HG03442 (cell line): ENCODE measurements at regions not wholly inside any gene's neighbourhood (a gene's known extent, or its start where the extent isn't known, plus 50 kb on each side); places are given as distances from the start of the nearest gene placed in this dataset.

Experiments
- ATAC-seq: cut with Tn5 transposase; IDR thresholded peaks from one replicate; pipeline ENCODE4 v1.9.1; 2021; ENCODE audit warnings: mild to moderate bottlenecking, moderate library complexity; ENCODE audit not compliant: unreplicated experiment

DNA sequence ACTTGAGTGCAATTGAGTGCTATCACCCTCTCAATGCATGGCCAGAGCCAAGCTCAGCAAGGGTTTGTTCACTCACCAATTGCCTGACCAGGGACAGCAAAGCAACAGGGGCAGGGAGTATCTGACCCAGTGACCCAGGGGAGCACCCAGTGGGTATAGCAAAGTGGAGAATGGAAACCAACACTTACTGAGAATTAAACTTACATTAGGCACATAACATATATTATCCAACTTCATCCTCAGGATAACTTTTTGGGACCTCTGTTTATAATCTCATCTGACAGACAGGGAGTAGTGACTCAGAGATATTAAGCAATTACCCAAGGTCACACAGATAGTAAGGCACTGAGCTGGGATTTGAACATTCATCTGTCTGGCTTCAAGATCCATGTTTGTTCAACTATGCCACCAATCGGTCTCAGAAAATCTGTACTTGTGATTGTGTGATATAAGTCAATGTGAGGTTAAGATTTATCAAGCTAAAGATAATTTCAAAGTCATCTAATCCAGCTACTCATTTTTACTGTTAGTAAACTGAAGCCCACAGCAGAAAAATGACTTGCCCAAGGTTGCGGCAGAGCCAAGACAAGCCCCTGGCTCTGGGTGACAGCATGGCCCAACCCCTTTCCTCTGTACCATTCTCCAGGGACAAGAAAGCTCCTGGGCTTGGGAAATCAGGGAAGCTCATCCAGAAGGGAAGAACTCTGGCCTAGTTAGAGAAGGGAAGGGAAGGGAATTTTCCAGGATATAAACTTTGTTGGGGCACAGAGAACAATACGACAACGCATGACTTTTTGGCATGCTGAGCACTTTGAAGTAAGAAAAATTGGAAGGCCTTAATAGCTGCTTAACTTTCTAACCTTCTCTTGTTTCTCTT, 138.0 kb upstream of the SMAD3 start:
- no peak for ATAC-seq

DNA sequence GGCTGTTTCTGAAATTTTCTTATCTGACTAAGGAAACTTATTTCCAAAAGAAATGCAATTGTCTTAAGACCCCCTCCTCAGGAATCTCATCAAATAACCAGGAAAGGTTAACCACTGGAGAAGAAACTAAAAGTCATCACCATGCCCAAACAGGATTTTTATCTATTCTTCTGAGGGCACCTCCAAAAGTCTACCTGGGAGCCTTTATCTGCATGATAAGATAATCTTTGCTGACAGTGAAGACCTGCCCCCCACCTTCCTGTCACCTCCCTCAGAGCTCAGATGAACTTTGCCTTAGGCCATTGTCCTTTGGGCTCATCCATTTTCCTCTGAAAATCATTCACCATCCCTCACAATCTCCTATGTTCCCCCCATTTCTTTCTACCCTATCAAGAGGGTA, 137.3 kb upstream of the SMAD3 start:
- no peak for ATAC-seq

DNA sequence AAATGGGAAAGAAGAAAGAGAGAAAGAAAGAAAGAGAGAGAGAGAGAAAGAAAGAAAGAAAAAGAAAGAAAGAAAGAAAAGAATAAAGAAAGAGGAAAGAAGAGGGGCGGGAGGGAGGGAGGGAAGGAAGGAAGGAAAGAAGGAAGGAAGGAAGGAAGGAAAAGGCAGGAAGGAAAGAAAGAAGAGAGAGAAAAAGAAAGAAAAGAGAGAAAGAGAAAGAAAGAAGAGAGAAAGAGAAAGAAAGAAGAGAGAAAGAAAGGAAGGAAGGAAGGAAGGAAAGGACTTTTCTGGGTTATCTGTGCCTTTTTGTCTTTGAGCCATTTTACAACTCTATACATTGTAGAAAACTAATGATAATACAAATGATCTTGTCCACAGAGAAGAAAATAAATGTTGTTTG, 136.6 kb upstream of the SMAD3 start:
- no peak for ATAC-seq

DNA sequence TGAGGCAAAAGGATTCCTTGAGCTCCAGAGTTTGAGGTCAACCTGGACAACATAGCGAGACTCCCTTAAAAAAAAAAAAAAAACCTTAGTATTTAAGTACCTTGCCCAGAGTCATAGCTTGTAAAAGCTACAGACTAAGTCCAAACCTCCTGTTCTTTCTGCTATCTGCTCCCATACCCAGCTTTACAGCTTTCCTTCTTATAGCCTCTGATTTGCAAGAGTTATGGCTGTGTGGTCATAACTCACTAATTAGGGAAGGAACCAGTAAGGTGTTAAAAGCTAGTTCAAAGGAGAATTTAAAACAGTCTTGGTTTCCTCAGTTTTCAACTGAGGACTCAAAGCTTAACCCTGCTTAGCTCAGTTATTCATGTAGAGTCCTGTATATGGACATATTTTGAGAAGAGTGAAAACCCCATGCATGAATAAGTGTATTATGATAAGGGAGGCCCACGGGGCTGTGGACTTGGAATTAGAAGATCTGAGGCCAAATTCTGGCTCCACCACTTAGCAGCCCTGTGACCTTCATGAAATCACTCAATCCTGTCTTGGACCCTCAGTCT, 135.5 kb upstream of the SMAD3 start:
- no peak for ATAC-seq

DNA sequence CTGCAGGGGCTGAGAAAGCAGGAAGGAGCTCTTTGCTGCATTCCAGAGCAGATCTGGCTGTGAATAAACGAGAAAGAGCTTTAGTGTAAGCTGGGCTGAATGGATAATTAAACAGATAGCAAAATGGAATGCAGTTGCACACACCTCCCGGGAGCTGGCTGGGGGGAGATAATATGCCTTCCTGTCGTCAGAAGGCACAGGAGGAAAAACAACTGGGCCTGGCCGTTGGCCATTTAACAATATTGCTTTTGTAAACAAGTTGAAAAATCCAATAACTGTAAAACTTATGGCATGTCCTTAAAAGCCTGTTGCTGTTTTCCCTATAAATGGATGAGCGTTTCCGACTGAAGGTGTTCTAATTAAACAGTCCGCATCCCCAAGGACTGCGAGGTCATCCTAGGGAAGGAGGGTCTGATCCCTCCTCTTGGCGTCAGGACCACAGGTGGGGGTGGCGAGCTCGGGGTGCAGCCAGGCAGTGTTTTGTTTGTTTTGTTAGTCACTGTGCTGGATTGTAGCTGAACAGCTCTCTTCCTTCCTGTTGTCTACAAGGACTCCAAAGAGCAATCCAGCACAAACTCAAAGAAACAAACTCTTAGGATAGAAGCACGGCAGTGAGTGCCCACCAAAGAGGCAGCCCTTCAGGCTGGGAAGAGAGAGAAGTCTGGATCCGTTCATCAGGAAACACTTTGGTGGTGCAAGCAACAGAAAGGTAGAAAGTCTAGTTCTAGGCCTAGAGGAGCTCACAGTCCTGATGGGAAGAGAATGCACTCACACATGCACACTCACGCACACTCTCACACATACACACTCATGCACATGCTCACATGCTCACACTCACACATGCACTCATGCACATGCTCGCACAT, 133.4 kb upstream of the SMAD3 start:
- ATAC-seq, result no peak

DNA sequence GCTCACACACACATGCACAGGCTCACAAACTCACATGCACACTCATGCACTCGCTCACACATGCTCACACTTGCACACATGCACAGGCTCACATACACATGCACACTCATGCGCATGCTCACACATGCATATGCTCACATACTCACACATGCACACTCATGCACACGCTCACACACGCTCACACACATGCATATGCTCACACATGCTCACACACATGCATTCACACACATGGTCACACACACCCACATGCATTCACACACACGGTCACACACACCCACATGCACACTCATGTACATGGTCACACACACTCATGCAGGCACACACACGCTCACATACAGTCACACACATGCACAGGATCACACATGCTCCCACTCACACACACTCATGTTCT, 132.8 kb upstream of the SMAD3 start:
- ATAC-seq, result no peak

DNA sequence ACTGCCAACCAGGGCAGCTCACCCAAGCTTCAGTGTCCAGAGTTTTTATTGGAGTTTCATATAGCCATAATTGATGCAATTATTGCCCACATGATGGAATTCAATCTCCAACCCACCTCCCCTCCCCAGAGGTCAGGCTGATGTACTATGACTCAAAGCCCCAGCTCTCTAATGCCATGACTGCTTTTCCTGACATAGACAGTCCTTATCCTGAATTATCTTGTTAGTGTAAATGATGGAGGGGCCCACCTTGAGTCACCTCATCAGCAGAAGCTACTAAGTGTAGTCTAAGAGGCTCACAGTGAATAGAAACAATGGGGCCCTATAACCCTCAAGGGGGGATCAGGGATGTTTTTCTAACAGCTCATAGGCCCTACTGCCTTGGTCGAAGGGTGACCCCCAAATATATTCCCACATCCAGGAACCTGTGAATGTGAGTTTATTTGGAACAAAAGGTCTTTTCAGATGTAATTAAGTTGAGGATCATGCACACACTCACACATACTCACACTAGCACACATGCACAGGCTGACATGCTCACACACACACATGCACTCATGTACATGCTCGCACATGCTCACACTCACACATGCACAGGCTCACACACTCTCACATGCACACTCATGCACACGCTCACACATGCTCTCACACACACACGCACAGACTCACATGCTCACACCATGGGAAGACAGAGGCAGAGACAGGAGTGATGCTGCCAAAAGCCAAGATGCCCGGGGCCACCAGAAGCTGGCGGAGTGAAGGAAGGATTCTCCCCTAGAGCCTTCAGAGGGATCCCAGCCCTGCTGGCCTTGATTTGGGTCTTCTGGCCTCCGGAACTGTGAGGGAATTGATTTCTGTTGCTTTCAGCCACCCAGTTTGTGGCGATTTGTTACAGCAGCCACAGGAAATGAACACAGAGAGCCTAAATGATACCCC, 131.2 kb upstream of the SMAD3 start:
- no peak for ATAC-seq

DNA sequence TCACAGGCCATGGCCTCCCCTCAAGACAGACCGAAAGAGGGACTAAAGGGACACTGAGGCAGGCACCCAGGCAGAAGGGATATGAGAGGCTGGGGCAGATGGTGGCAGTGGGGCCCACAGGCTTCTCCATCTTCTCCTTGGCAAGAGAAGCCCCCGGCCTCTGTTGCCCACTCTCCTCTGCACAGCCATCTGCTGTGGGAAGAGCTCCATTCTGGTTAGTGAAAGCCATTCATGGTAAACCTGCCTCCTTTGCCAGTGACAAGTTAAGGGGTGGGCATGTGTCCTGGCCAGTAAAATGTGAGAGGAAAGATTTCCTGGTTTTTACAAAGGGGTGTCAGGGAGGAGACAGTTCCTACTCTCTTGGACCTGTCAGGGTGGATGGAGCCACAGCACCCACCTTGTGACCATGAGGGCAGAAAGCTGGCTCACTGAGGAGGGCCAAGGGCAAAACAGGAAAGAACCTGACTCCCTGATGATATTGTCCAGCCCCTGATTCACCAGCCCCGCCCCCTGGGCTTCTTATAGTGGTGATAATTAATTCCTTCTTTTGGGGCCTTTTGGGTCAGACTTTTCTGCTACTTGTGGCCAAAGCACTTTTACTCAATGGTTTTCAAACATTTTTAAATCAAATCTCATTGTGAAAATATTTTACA, 130.4 kb upstream of the SMAD3 start:
- ATAC-seq, result no peak

DNA sequence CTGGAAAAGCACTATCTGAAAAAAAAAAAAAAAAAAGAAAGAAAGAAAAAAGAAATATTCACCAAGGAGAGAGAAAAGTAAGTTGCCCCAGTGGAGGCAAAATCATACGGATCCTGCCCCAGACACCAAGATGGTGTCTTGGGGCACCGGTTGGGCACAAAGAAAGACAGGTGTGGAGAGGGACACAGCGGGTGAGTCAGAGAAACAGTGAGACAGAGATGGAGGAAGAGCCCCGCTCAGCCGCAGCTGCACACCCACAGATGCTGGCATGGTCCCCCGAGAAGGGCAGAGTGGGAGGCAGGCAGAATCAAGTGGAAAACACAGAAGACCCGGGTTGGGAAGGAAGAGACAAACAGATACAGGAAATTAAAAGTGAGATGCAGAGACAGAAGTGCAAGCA, 129.7 kb upstream of the SMAD3 start:
- ATAC-seq, result no peak

DNA sequence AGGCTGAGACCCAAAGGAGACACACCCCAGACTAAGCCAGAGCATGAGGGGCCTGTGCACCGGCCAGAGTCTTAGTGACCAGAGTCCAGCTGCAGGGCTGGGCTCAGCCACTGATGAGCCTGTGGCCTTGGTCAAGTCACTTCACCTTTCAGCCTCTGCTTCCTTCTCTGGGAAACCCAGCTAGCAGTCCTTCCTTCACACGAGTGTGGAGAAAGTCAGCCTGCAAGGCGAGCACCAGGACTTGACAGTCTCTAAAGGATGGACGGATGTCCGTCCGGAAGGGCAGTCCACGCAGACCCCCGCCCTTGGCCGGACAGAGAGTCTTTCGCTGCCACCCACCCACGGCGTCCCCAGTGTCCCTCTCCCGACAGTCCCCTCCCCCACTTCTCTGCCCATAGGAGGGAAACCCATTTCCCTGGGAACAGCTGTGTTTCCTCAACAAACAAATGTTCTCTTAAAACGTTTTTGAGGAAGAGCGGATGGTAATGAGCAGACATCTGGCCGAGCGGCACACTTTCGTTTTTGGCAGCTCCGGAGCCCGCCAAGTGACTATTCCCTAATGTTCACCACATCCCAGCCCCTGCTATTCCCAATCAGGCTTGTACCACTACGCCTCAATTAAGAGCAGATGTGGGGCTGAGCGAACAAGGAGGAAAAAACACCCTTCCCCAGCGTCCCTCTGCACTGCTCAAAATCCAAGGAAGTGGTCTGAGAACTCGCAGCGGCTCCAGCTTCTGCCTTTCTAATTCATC, 129.1 kb upstream of the SMAD3 start:
- no peak for ATAC-seq

DNA sequence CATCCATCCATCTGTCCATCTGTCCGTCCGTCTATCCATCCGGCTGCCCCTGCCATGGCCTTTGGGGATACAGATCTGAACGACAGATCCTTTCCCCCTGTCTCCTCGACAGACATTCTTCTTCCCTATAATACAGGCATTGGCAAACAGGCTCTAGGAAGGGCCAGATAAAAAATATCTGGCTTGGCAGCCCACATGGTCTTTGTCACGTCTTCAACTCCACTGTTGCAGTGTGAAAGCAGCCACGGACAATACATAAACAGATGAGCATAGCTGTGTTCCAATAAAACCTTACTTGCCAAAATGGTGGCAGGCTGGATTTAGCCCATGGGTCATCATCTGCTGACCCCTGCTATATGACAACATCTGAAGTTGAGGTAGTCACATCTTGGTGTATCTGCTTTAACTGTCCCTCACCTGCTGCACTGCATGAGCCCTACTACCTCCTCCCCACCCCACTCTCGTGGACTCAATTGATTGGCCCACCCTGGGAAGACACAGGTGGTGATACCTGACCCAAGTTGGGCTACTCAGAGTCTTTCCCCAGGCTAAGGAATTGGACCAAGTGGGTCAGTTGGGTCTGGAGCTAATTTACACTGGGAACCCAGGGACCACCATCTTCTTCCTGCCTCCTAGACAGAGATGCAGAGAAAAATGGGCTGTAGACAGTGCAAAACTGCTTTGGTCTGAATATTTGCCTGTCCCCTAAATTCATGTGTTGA, 128.4 kb upstream of the SMAD3 start:
- ATAC-seq, result no peak

DNA sequence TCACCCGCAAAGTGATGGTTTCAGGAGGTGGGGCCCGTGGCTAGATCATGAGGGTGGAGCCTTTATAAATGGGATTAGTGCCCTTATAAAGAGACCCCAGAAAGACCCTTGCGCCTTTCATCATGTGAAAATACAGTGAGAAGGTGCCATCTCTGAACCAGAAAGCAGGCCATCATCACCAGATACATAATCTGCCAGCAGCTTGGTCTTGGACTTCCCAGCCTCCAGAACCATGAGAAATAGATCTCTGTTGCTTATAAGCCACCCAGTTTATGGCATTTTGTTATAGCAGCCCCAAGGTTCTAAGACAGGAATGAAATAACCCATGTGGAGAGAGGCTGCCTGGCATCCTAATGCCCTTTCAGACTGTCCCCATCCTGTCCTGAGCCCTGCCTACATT, 127.8 kb upstream of the SMAD3 start:
- ATAC-seq, result no peak

DNA sequence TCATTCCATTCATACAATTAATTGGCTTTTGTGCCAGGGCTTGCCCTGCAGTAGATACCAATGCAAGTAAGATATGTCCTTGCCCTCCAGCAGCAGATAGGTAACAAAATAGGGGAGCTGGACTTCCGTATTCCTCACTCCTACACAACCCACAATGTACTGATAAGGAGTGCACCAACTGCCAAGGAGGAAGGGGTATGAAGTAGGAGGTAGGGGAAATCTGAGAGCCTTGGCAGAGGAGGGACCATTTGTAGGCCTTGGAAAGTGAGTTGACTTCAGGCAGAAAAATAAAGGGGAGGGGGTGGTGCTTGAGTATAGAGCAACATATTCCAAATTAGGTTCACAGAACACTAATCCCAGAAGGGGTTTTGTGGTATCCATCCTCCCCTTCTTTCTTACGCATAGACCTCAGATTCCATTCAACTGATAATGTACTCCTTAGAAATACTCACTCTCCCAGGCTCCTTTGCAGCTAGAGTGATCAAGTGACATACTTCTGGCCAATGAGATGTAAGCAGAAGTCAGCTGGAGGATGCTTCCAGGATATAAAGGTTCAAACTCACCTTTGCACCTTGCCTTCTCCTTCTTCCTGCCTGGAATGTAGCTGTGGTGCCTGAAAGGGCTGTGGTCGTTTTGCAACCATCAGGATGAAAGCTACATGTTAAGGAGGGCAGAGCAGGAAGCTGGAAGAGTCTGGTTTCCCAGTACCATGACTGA, 127.1 kb upstream of the SMAD3 start:
- no peak for ATAC-seq

DNA sequence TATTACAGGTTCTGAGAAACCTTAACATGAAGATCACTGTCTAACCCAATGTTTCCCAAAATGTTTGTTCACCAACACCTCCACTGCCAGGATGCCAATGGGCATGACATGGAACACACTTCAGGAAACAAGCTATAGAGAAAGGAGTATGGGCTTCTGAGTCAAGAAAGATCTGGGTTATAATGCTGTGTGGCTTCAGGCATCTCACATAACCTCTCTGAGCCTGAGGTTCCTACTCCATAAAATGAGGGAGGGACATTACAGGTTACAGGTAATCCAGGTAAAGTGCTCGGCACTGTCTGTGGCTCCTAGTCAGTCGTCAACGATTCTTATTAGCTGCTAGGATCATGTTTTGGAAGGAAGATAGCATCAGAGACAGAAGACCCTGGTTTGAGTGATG, 126.4 kb upstream of the SMAD3 start:
- ATAC-seq, result no peak

DNA sequence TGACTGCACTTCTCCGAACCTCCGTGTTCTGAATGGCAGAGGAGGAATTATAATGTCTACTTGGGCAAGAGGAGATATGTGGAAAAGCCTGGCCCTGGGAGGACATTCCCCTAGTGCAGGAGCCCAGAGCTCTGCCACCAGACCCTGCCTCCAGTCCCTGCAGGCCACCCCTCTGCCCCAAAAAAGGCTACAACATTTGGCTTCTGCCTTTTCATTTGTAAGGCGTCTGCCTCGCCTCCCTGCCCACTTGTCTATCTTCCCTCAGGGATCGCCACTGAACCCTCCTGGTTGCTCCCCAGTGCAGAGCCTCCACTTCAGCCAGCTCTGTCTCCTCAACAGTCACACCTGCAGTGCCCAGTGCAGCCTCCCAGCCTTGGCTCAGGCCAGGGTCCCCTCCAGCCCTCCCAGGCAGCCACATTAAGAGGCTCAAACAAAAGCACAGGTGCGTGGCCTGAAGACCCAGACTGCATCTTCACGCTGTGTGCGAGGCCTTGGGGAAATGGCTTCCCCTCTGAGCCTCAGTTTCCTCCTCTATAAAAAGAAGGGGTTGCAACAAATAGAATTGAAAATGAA, 125.9 kb upstream of the SMAD3 start:
- no peak for ATAC-seq

DNA sequence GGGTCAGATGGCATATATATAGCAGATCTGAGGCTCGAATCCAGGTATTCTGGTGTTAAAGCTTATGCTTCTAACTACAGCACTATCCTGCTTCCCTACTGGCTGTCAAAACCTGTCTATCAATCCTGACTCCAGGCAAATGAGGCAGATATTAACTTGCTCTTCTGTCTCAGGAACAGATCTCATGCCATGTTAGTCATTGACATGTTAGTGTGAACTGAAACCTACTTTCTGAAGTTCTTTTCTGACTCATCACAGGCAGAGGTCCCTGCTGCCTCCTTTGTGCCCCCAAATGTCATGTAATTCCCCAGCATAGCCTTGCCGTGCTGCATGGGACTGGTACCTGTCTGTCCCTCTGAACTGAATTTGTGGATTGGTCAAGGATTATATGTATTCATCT, 125.0 kb upstream of the SMAD3 start:
- no peak for ATAC-seq

DNA sequence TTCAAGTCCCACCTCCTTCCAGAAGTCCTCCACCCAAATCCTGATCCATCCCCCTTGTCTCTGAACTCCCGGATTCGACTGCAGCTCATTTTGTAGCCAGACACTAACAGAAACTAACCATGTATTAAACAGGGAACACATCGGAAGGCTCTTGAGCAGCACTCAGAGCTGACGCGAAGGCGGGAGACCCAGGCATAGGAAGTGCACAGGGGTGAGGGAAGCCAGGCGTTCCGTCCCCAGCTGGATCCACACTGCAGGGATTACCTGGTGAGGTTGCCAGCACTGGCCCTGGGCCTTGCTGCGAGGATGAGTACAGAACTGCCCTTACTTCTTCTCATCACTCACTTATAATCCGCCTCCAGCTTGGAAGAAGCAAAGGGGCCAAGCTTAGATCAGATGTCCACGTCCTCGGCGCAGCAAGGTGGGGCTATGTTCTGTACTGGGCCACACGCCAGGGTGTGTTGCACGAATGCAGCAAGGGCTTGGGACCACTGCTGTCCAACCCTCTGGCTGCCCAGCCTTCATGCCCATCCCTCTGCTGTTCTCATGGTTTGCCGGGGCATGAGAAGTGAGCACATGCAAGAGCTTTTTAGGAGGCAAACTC, 124.2 kb upstream of the SMAD3 start:
- ATAC-seq, result no peak
